ENCODE measurements at regions not wholly inside any gene's neighbourhood (a gene's known extent, or its start where the extent isn't known, plus 50 kb on each side); places are given as distances from the start of the nearest gene placed in this dataset.
A peak's percentile ranks its signal among the peaks of the same experiment; 100 is the strongest.

GRCh38 chr1:81512252-81513003 lies 288.3 kb upstream of the ADGRL2 start:
- H3K23ac ChIP-seq (ENCODE audit: insufficient read length): no peak overlapping the region
- H3K18ac ChIP-seq (ENCODE audit: extremely low read depth, low read length): no peak overlapping the region
- H2AK5ac ChIP-seq (ENCODE audit: low read depth, low read length): no peak overlapping the region
- H2BK120ac ChIP-seq (replicated peaks; ENCODE audit: low read depth, low read length): no peak overlapping the region
- no peaks in the 10 kb centered on the region; the same call in 1 of the 2 replicates for H3K23me2 ChIP-seq (ENCODE audit: low read depth, low read length)
- peaks cover 0 to 22% (median 12%) of the 10 kb centered on the region in 4 experiments; a peak in 6 of 7 replicates for H3K4me1 ChIP-seq (replicated peaks in 1 of 4; ENCODE audit: control insufficient read depth in 3 of 4, insufficient read depth in 4 of 4, low read length in 3 of 4)
- no peak overlapping the region for H2BK20ac ChIP-seq (ENCODE audit: low read length)
- H2BK15ac ChIP-seq (ENCODE audit: low read length): no peak overlapping the region
- H4K5ac ChIP-seq (ENCODE audit: insufficient read length, low read depth, low read length): peak overlapping the region; percentile 73
- H3K4me3 ChIP-seq (ENCODE audit: extremely low read depth in 1 of 4, insufficient read depth in 2 of 4, low read depth in 3 of 4, low read length in 4 of 4): no peak overlapping the region
- no peak overlapping the region for H2BK5ac ChIP-seq (ENCODE audit: low read depth, low read length)
- ChIA-PET CTCF (ENCODE audit: partially characterized antibody) (no interaction called here), POLR2A (ENCODE audit: partially characterized antibody) (no interaction called here)
- DNase-seq (ENCODE audit: low read depth in 1 of 2, low spot score in 2 of 2): no peak
- no peak overlapping the region for H3K56ac ChIP-seq (replicated peaks; ENCODE audit: insufficient read length, low read depth, low read length)
- no peaks in the 10 kb centered on the region for H3K27me3 ChIP-seq (replicated peaks in 1 of 4; ENCODE audit: control insufficient read depth in 3 of 4, extremely low read depth in 1 of 4, insufficient read depth in 3 of 4, low read length in 3 of 4)
- no peaks in the 10 kb centered on the region for H3K9me3 ChIP-seq (ENCODE audit: insufficient read depth in 2 of 2, low read depth in 1 of 2, low read length in 1 of 2)
- H4K8ac ChIP-seq (ENCODE audit: extremely low read depth, insufficient read depth, low read length): no peak overlapping the region
- H3K4me2 ChIP-seq (ENCODE audit: insufficient read depth in 1 of 2, low read depth in 2 of 2, low read length in 2 of 2): no peak overlapping the region; a peak in 1 of 4 replicates
- no peaks in the 10 kb centered on the region for H4K20me1 ChIP-seq (replicated peaks in 1 of 2; ENCODE audit: control insufficient read depth in 1 of 2, insufficient read depth in 2 of 2, low read length in 2 of 2)
- H3K9ac ChIP-seq (replicated peaks in 1 of 4; ENCODE audit: extremely low read depth in 1 of 4, low read depth in 3 of 4, low read length in 3 of 4): no peak overlapping the region
- no peak overlapping the region for H2BK12ac ChIP-seq (ENCODE audit: low read depth, low read length)
- H3K79me1 ChIP-seq (ENCODE audit: low read depth, low read length): no peaks in the 10 kb centered on the region
- FAIRE-seq: no peak
- no peak overlapping the region for H2AFZ ChIP-seq (ENCODE audit: low read length)
- no peaks in the 10 kb centered on the region for H3K36me3 ChIP-seq (ENCODE audit: control insufficient read depth in 2 of 4, insufficient read depth in 4 of 4, low read length in 3 of 4)
- H3K79me2 ChIP-seq (ENCODE audit: control insufficient read depth in 1 of 2, insufficient read depth in 2 of 2, low read length in 2 of 2): no peaks in the 10 kb centered on the region
- H3K27ac ChIP-seq (ENCODE audit: low read depth, low read length): no peak overlapping the region
- H4K91ac ChIP-seq (replicated peaks; ENCODE audit: insufficient read length, low read length): no peak overlapping the region
- no peak overlapping the region for H3K4ac ChIP-seq (replicated peaks; ENCODE audit: insufficient read length, low read depth, low read length)
- 77% methylated on average over 5 of the region's 5 CpGs; no CpG with 5 or more reads in 1 of the 2 experiments for WGBS, 2 experiments (ENCODE audit: extremely low coverage in 1 of 2, insufficient coverage in 1 of 2, insufficient read length in 1 of 2, insufficient replicate concordance in 2 of 2, low coverage in 1 of 2, low lambda C conversion rate in 2 of 2, missing lambda C conversion rate in 1 of 2)
- H3K14ac ChIP-seq (ENCODE audit: insufficient read length): no peak overlapping the region
- no peak for TF ChIP-seq SAP30 (IDR thresholded peaks at IDR 0.05; ENCODE audit: insufficient read depth, insufficient replicate concordance, low read length)

Measured in H1 (cell line).